Neuronal stem cell (in vitro differentiated cells): ENCODE measurements at regions not wholly inside any gene's neighbourhood (a gene's known extent, or its start where the extent isn't known, plus 50 kb on each side); places are given as distances from the start of the nearest gene placed in this dataset.
"Not testable (repeated sequence)": the region's sequence is repeated elsewhere in the genome, so short reads cannot be mapped to it uniquely, and the experiment has no call there.

Source experiments
- DNase-seq: peaks from one replicate; pipeline ENCODE4 v3.0.0-alpha.2; 2013; ENCODE audit warnings: low spot score
- H2AFZ ChIP-seq: one replicate; pipeline ENCODE4 v1.6.1; 2013; ENCODE audit warnings: mild to moderate bottlenecking, low read length, inconsistent platforms
- H2AK5ac ChIP-seq: 2 replicates; pipeline ENCODE4 v1.6.1; 2013; ENCODE audit warnings: low read depth, mild to moderate bottlenecking, inconsistent platforms, low read length, moderate library complexity, mixed read lengths
- H2BK120ac ChIP-seq: 2 replicates; pipeline ENCODE4 v1.6.1; 2013; ENCODE audit warnings: low read depth, mild to moderate bottlenecking, inconsistent platforms, low read length, moderate library complexity, mixed read lengths
- H2BK12ac ChIP-seq: one replicate; pipeline ENCODE4 v1.6.1; 2013; ENCODE audit warnings: low read length, inconsistent platforms
- H2BK15ac ChIP-seq: 2 replicates; pipeline ENCODE4 v1.6.1; 2013; ENCODE audit warnings: mild to moderate bottlenecking, low read length, inconsistent platforms, mixed read lengths
- H2BK5ac ChIP-seq: one replicate; pipeline ENCODE4 v1.6.1; 2013; ENCODE audit warnings: inconsistent platforms, mild to moderate bottlenecking, low read length, moderate library complexity
- H3K14ac ChIP-seq: one replicate; pipeline ENCODE4 v1.6.1; 2013; ENCODE audit warnings: low read length, inconsistent platforms
- H3K18ac ChIP-seq: 2 replicates; pipeline ENCODE4 v1.6.1; 2013; ENCODE audit warnings: low read length, inconsistent platforms
- H3K23ac ChIP-seq: 2 replicates; pipeline ENCODE4 v1.6.1; 2013; ENCODE audit warnings: low read depth, mild to moderate bottlenecking, mixed read lengths, low read length, inconsistent platforms; ENCODE audit not compliant: poor library complexity
- H3K27ac ChIP-seq: replicated peaks from 3 replicates; pipeline ENCODE4 v1.5.1; 2013; ENCODE audit warnings: low read length, inconsistent platforms
- H3K27me3 ChIP-seq, 3 experiments: 2 replicates each; pipeline ENCODE4 v1.6.1; 2013; ENCODE audit warnings: low read length in 3 of 3, mild to moderate bottlenecking in 2 of 3, inconsistent platforms in 1 of 3, low read depth in 1 of 3, mixed read lengths in 1 of 3, moderate library complexity in 1 of 3; ENCODE audit not compliant: control insufficient read depth in 3 of 3, insufficient read depth in 3 of 3
- H3K36me3 ChIP-seq, 2 donors: replicated peaks in 1 of 2; 2 replicates each; pipeline ENCODE4 v1.6.1; 2013; ENCODE audit warnings: low read length in 2 of 2; ENCODE audit not compliant: control insufficient read depth in 2 of 2, insufficient read depth in 2 of 2
- H3K4ac ChIP-seq: 2 replicates; pipeline ENCODE4 v1.6.1; 2013; ENCODE audit warnings: inconsistent platforms, mild to moderate bottlenecking, low read length, moderate library complexity
- H3K4me1 ChIP-seq, 2 donors: 1 replicate in 1 of 2; 2 replicates in 1 of 2; pipeline ENCODE4 v1.6.1; 2013; ENCODE audit warnings: low read length in 2 of 2, low read depth in 1 of 2; ENCODE audit not compliant: control insufficient read depth in 2 of 2, insufficient read depth in 1 of 2
- H3K4me2 ChIP-seq: one replicate; pipeline ENCODE4 v1.6.1; 2013; ENCODE audit warnings: mild to moderate bottlenecking, low read length, inconsistent platforms; ENCODE audit not compliant: insufficient read depth, poor library complexity, severe bottlenecking
- H3K4me3 ChIP-seq, 2 donors: 2 replicates each; pipeline ENCODE4 v1.5.1; 2013; ENCODE audit warnings: low read length in 2 of 2, mild to moderate bottlenecking in 2 of 2, inconsistent platforms in 1 of 2, moderate library complexity in 1 of 2
- H3K79me1 ChIP-seq: one replicate; pipeline ENCODE4 v1.6.1; 2013; ENCODE audit warnings: low read depth, mild to moderate bottlenecking, inconsistent platforms, low read length, moderate library complexity
- H3K9ac ChIP-seq: one replicate; pipeline ENCODE4 v1.6.1; 2013; ENCODE audit warnings: mild to moderate bottlenecking, low read depth, low read length, inconsistent platforms; ENCODE audit not compliant: poor library complexity
- H3K9me3 ChIP-seq, 2 donors: replicated peaks in 1 of 2; 2 replicates each; pipeline versions ENCODE3 to v1.6.1; 2013; ENCODE audit warnings: low read length in 2 of 2, mild to moderate bottlenecking in 2 of 2, inconsistent platforms in 1 of 2, low read depth in 1 of 2, mixed read lengths in 1 of 2, moderate library complexity in 1 of 2; ENCODE audit not compliant: control insufficient read depth in 2 of 2, insufficient read depth in 1 of 2
- H4K8ac ChIP-seq: one replicate; pipeline ENCODE4 v1.6.1; 2013; ENCODE audit warnings: low read depth, mild to moderate bottlenecking, inconsistent platforms, low read length, moderate library complexity
- H4K91ac ChIP-seq: one replicate; pipeline ENCODE4 v1.6.1; 2013; ENCODE audit warnings: low read length, low read depth, mild to moderate bottlenecking, inconsistent platforms; ENCODE audit not compliant: poor library complexity
- WGBS, 2 donors: extraction: QIAGEN DNeasy Blood & Tissue Kit; methylation state at CpG; one replicate each; pipeline ENCODE4 v1.1.7; 2013; ENCODE audit warnings: missing lambda C conversion rate in 2 of 2, mixed read lengths in 1 of 2; ENCODE audit not compliant: insufficient read length in 2 of 2, insufficient replicate concordance in 1 of 2; ENCODE audit errors: extremely low coverage in 2 of 2; 5-methylcytosine and 5-hydroxymethylcytosine counted together

GRCh38 chr14:106269029-106269428 lies 742.6 kb downstream of the TMEM121 start:
- H4K8ac ChIP-seq, result no peak overlapping the region
- no peak overlapping the region for H3K9ac ChIP-seq

DNA sequence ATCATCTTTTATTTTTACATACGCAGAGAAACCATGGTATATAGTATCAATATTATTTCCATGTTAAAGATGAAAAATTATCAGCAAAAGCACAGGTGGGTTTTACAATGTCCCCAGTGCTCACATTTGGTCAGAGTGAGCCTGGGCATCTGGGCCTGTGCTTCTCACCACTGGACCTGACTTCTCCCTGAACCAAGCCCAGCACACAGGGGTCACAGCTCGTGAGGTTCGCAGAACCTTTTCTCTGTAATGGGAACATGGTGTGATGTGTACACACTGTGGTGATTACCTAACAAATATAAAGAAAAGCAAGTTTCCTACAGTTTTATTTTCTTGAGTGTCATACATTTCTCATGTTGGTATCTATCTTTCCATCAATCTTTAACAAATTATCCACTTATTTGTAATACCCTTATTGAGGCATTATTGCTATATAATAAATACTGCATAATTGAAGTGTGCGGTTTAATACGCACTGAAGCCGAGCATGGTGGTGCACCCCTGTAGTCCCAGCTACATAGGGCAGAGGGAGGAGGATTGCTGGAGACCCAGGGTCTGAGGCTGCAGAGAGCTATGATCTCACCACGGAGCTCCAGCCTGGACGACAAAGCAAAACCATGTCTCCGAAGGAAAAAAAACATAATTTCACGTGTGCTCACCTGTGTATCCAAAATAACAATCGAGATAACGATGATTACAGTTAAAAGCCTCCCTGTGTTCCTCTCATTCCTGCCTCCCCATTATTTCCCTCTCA lies 743.2 kb downstream of the TMEM121 start:
- no peak overlapping the region for H3K27ac ChIP-seq
- no peak for DNase-seq
- no peak overlapping the region for H2AFZ ChIP-seq
- peaks cover 0 to 21% (median 0%) of the 10 kb centered on the region in 3 experiments for H3K27me3 ChIP-seq
- H3K23ac ChIP-seq, result no peak overlapping the region
- no peak overlapping the region for H3K4me3 ChIP-seq
- peaks cover 0 to 16% of the 10 kb centered on the region in 2 donors for H3K9me3 ChIP-seq
- no CpG with 5 or more reads among the region's 12 CpGs for WGBS, 2 donors
- H3K4me1 ChIP-seq, result no peaks in the 10 kb centered on the region
- no peak overlapping the region for H3K9ac ChIP-seq
- no peak overlapping the region for H2BK12ac ChIP-seq
- H3K18ac ChIP-seq, result no peak overlapping the region
- no peak overlapping the region for H2AK5ac ChIP-seq
- H2BK15ac ChIP-seq, result no peak overlapping the region
- H3K14ac ChIP-seq, result no peak overlapping the region
- no peak overlapping the region for H3K4me2 ChIP-seq
- no peak overlapping the region for H4K91ac ChIP-seq
- H2BK120ac ChIP-seq, result no peak overlapping the region
- no peak overlapping the region for H3K4ac ChIP-seq
- no peaks in the 10 kb centered on the region for H3K79me1 ChIP-seq
- no peak overlapping the region for H2BK5ac ChIP-seq
- no peak overlapping the region for H4K8ac ChIP-seq
- H3K36me3 ChIP-seq, result no peaks in the 10 kb centered on the region

More at GRCh38 chr14:106269029-106269428, 742.6 kb downstream of the TMEM121 start:
- H3K23ac ChIP-seq, result no peak overlapping the region
- peaks cover 0 to 22% (median 0%) of the 10 kb centered on the region in 3 experiments for H3K27me3 ChIP-seq
- H2BK5ac ChIP-seq, result no peak overlapping the region
- no peak for DNase-seq
- WGBS, 2 donors, result no CpG with 5 or more reads among the region's 2 CpGs
- H3K4ac ChIP-seq, result no peak overlapping the region
- no peak overlapping the region for H4K91ac ChIP-seq
- H3K27ac ChIP-seq, result no peak overlapping the region
- H3K14ac ChIP-seq, result no peak overlapping the region
- H2AK5ac ChIP-seq, result no peak overlapping the region
- no peak overlapping the region for H2BK15ac ChIP-seq
- no peak overlapping the region for H2BK12ac ChIP-seq
- no peak overlapping the region for H2BK120ac ChIP-seq
- H3K4me3 ChIP-seq, result no peak overlapping the region
- no peaks in the 10 kb centered on the region for H3K79me1 ChIP-seq
- H3K4me1 ChIP-seq, result no peaks in the 10 kb centered on the region
- no peak overlapping the region for H2AFZ ChIP-seq
- H3K9me3 ChIP-seq, result peaks cover 0 to 20% of the 10 kb centered on the region in 2 donors
- no peak overlapping the region for H3K4me2 ChIP-seq
- no peaks in the 10 kb centered on the region for H3K36me3 ChIP-seq
- H3K18ac ChIP-seq, result no peak overlapping the region

GRCh38 chr14:106270476-106271121 lies 744.2 kb downstream of the TMEM121 start:
- H3K27ac ChIP-seq, H3K4ac ChIP-seq, H3K9ac ChIP-seq, H4K8ac ChIP-seq, H3K14ac ChIP-seq, H3K36me3 ChIP-seq, H2BK12ac ChIP-seq, H3K4me2 ChIP-seq, H3K4me3 ChIP-seq, H3K4me1 ChIP-seq, H2AFZ ChIP-seq, H3K79me1 ChIP-seq, DNase-seq, H3K23ac ChIP-seq, H4K91ac ChIP-seq, H2BK120ac ChIP-seq, H2AK5ac ChIP-seq, H2BK5ac ChIP-seq, H2BK15ac ChIP-seq, H3K18ac ChIP-seq: not testable (repeated sequence)
- WGBS, 2 donors, result no CpG with 5 or more reads among the region's 4 CpGs
- Histone ChIP-seq H3K27me3 (peaks cover 0 to 22% (median 0%) of the 10 kb centered on the region in 3 experiments), H3K9me3 (peaks cover 0 to 20% of the 10 kb centered on the region in 2 donors)
